HAP-1 (cell line): ENCODE measurements at regions not wholly inside any gene's neighbourhood (a gene's known extent, or its start where the extent isn't known, plus 50 kb on each side); places are given as distances from the start of the nearest gene placed in this dataset.
A peak's percentile ranks its signal among the peaks of the same experiment; 100 is the strongest.
"Not testable (repeated sequence)": the region's sequence is repeated elsewhere in the genome, so short reads cannot be mapped to it uniquely, and the experiment has no call there.

Experiments
- DNase-seq, 2 experiments: peaks; one replicate each; pipeline ENCODE4 v3.0.0-alpha.2; 2016 to 2020; ENCODE audit warnings: low spot score in 2 of 2
- H3K27me3 ChIP-seq: fragments of 250-450 bp; sonication (Bioruptor Pico); 2 replicates; pipeline ENCODE4 v1.5.1; 2020; ENCODE audit warnings: low read depth, mild to moderate bottlenecking, moderate library complexity
- H3K36me3 ChIP-seq: fragments of 250-450 bp; sonication (Bioruptor Pico); replicated peaks from 2 replicates; pipeline ENCODE4 v1.5.1; 2020; ENCODE audit warnings: mild to moderate bottlenecking
- H3K4me1 ChIP-seq: fragments of 250-450 bp; sonication (Bioruptor Pico); 2 replicates; pipeline ENCODE4 v1.5.1; 2020; ENCODE audit warnings: mild to moderate bottlenecking
- H3K4me3 ChIP-seq: fragments of 250-450 bp; sonication (Bioruptor Pico); 2 replicates; pipeline ENCODE4 v1.5.1; 2020; ENCODE audit warnings: mild to moderate bottlenecking, moderate library complexity
- H3K9me3 ChIP-seq: fragments of 250-450 bp; sonication (Bioruptor Pico); 2 replicates; pipeline ENCODE4 v1.5.1; 2020; ENCODE audit warnings: mild to moderate bottlenecking, moderate library complexity
- in situ Hi-C: fragments of 300-500 bp; cut with MboI; formaldehyde crosslinking; loops from 3 replicates; pipeline ENCODE4 v1.14.3; 2020; ENCODE audit warnings: low sequenced_read_pairs, inconsistent platforms, mixed read lengths

DNA sequence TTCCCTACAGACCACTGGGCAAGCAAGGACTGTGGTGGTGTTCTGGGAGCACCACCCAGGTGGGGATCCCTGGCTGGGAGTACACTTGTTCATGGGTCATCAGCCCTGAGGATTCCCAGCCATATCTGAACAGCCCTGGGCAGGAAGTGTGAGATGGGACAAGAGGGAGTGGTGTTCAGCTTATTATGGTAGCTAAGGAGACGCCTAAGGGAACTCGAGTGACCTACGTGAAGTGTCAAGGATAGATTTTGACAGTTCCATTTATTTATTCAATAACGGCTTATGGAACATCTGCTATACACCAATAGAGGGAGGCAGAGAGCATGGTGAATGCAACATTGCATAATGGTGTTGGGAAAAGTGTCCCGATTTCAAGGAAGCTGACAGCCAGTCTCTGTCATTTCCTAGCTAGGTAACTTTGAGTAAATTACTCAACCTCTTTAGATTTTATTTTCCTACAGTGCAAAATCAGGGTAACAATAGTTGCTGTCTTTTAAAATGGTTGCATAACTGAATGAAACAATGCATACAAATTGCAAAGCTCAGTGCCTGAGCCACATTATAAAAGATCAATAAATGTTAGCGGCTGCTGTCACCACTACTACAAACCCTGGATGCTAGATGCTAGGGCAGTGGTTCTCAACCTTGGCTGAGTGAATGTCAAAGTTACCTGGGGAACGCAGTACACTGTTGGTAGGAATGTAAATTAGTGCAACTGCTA lies 534.1 kb downstream of the GRIN2A start:
- no peak overlapping the region for H3K4me3 ChIP-seq
- H3K27me3 ChIP-seq: no peaks in the 10 kb centered on the region
- DNase-seq: peak; percentile 10 to 19
- in situ Hi-C loops: no loop called here
- H3K4me1 ChIP-seq: no peaks in the 10 kb centered on the region
- no peaks in the 10 kb centered on the region for H3K9me3 ChIP-seq
- no peaks in the 10 kb centered on the region for H3K36me3 ChIP-seq

DNA sequence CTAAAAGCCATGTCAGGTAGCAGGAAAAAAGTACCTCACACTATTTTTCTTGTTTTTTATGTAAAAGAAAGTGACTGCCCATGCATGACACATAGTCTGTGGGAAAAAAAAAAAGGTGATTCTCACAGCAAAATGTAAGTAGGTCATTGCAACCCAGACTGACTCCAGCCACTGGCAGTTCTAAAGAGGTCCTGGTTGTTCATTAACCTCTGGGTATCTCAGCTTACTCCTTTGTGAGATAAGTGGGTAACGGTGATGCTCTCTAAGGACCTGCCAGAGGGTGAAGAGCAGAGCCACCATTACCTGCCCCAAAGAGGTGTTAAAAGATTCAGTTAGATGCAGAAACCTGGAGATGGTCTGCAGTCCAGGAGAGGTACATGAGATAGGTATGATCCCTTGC lies 531.9 kb downstream of the GRIN2A start:
- in situ Hi-C loops: no loop called here
- Histone ChIP-seq H3K4me3 (no peak overlapping the region), H3K27me3 (no peaks in the 10 kb centered on the region), H3K36me3 (no peaks in the 10 kb centered on the region), H3K4me1 (no peaks in the 10 kb centered on the region), H3K9me3 (no peaks in the 10 kb centered on the region)
- no peak for DNase-seq

DNA sequence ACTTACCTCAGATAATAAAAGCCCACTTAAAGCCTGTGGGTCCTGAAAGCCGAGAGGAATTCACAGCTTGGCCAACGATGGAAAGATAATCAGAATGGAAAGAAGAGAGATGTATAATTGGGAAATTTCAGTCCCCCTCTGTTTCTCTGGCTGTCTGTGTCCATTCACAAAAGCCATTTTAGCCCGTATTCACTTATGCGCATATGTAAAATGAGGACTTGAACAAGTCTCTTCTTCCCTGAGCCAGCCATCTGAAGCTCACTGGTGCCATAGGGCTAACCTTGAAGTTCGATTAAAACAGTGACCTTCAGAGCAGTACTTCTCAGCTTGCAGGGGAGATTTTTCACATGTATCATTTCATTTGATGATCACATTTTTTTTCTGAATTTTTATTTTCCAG lies 527.2 kb downstream of the GRIN2A start:
- Histone ChIP-seq H3K4me1 (no peaks in the 10 kb centered on the region), H3K9me3 (no peaks in the 10 kb centered on the region), H3K36me3 (no peaks in the 10 kb centered on the region), H3K4me3 (no peak overlapping the region), H3K27me3 (no peaks in the 10 kb centered on the region)
- DNase-seq: no peak
- in situ Hi-C loops: no loop called here

DNA sequence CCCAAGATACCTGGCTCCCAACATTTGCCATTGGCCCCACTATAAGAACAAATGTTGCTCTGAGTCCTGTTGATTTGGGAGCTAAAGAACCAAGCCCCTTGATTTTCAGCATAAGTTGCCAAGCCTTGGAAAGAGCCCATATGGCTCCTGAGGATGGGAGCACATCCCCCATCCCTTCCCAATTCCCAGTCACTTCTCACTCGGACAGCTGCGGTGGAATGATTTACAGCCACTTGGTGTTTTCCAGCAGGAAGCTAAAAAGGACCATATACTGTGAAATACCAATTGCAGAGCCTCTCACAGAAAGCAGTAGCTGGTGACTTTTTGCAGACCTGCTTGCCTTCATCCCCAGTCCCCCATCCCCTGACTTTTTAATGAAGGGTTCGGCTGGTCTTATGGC lies 524.6 kb downstream of the GRIN2A start:
- Histone ChIP-seq H3K9me3 (no peaks in the 10 kb centered on the region), H3K4me3 (no peak overlapping the region), H3K36me3 (no peaks in the 10 kb centered on the region), H3K27me3 (no peaks in the 10 kb centered on the region), H3K4me1 (no peaks in the 10 kb centered on the region)
- in situ Hi-C loops: no loop called here
- no peak for DNase-seq

DNA sequence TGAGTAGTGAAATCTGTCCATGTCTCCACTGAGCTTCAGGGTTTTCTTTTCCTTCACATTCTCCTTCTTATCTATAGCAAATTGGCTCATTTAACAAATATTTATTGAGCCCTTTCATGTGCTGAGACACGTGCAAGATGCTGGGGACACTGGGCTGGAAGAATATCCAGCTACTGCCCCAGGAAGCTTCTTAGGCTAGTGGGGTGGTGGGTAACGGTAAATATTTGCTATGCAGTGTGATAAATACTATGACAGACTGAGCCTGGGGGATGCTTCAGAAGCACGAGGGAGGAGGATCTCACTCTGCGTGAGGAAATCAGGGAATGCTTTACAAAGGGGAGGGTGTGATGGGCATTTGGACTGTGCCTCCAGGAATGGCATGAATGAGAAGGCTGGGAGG lies 524.1 kb downstream of the GRIN2A start:
- H3K27me3 ChIP-seq: no peaks in the 10 kb centered on the region
- DNase-seq: no peak
- H3K4me1 ChIP-seq: no peaks in the 10 kb centered on the region
- H3K9me3 ChIP-seq: no peaks in the 10 kb centered on the region
- in situ Hi-C loops: no loop called here
- no peak overlapping the region for H3K4me3 ChIP-seq
- no peaks in the 10 kb centered on the region for H3K36me3 ChIP-seq

DNA sequence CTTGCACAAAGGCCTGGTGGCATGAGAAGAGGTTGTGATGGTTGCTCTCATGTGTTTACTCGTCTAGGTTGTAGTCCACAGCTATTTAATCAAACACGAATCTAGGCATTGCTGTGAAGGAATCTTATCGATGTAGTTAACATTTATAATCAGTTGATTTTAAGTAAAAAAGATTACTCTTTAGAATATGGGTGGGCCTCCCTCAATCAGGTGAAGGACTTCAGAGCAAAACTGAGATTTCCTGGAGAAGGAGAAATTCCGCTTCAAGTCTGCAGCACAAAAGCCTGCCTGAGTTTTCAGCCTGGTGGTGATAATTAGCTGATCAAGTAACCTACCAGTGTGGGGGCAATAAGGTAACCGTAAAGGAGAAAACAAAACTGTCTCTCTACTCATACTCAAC lies 523.6 kb downstream of the GRIN2A start:
- no peak for DNase-seq
- Histone ChIP-seq H3K9me3 (no peaks in the 10 kb centered on the region), H3K4me3 (no peak overlapping the region), H3K27me3 (no peaks in the 10 kb centered on the region), H3K36me3 (no peaks in the 10 kb centered on the region), H3K4me1 (no peaks in the 10 kb centered on the region)
- in situ Hi-C loops: no loop called here

DNA sequence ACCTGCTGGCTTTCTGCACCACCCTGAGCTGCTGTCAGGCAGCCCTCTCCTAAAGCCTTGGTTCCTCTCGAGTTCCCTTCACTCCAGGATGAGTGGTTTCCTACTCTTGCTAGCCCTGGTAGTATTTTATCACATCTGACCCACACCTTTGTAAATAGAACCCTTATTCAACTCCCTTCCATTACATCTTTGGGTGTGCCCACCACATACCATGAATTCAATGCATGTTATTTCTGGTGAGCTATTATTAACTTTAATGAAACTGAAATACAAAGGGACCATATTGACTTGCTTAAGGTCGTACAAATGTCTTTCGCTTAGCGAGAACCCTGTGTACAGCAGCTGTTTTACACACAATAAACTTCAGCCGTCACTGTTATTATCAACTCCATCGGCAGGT lies 521.3 kb downstream of the GRIN2A start:
- H3K27me3 ChIP-seq: no peaks in the 10 kb centered on the region
- H3K36me3 ChIP-seq: no peaks in the 10 kb centered on the region
- DNase-seq: no peak
- H3K4me1 ChIP-seq: no peaks in the 10 kb centered on the region
- in situ Hi-C loops: no loop called here
- no peak overlapping the region for H3K4me3 ChIP-seq
- H3K9me3 ChIP-seq: no peaks in the 10 kb centered on the region

DNA sequence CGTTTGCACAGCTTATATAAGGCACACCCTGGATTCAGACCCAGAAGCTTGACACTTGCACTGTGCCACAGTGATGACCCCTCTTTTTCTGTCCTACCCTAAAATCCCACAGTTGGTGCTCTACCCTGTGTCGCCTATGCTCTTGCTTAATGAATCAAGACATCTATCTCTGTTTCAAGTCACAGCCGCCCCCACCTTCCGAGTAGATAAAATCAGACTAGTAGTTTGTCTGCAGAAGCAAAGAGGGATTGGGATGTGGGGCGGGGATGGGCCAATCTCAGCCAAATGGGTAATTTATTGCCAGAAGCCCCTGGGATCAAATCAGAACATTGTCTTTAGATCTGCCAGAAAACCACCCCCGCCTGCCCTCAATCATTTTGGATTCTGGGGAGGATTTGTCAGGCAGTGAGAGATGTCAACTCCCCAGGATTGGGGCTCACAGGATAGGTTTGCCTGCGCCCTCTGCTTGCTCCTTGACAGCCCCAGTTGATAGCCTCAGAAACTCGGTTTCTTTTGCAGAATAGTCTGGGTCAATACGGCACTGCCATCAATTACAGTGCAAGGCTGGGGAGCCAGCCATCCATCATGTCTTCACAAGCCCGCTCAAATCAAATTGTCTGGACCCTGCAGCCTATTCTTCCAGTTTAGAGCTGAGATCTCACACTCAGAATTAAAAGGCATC lies 520.8 kb downstream of the GRIN2A start:
- Histone ChIP-seq H3K4me1 (no peaks in the 10 kb centered on the region), H3K27me3 (no peaks in the 10 kb centered on the region), H3K4me3 (no peak overlapping the region), H3K36me3 (no peaks in the 10 kb centered on the region), H3K9me3 (no peaks in the 10 kb centered on the region)
- no peak for DNase-seq
- in situ Hi-C loops: no loop called here

DNA sequence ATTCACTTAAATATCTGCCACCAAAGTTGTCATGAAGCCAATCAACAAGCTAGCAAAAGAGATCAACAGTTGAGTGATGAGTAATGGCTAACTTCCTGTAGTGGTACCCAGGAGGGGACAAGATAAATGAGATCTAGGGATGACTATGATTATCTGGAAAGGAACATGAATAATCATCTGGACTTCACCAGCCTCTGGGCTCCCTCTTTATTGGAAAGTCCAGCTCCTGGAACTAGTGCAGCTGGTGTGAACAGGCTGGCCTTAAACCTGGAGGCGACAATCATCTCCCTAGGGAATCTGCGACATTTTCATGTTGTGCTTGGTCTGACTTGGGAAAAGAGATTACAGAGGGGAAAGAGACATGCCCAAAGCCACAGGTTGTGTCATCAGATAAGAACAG lies 518.6 kb downstream of the GRIN2A start:
- no peak for DNase-seq
- Histone ChIP-seq H3K4me1 (no peaks in the 10 kb centered on the region), H3K4me3 (no peak overlapping the region), H3K9me3 (no peaks in the 10 kb centered on the region), H3K36me3 (no peaks in the 10 kb centered on the region), H3K27me3 (no peaks in the 10 kb centered on the region)
- in situ Hi-C loops: no loop called here

DNA sequence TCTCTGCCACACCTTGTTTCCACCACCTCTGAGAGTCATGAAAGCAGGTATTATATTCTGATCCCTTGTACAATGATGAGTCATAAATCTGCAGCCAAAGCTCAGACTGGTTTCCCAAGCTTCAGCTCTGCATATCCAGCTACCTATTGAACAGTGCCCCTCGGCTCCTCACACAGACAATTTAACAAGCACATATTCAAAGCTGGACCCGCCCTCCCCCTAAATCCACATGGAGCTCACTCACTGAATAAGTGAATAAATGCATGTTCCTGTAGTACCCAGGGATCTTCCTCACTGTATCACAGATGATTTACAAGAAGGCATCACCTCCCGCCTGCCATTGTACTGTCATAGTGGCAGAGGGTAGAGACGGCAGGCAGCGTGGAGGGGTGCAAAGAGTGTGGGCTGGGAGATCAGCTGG lies 516.4 kb downstream of the GRIN2A start:
- Histone ChIP-seq H3K9me3 (no peaks in the 10 kb centered on the region), H3K4me1 (no peaks in the 10 kb centered on the region), H3K27me3 (no peaks in the 10 kb centered on the region), H3K36me3 (no peaks in the 10 kb centered on the region), H3K4me3 (no peak overlapping the region)
- DNase-seq: no peak
- in situ Hi-C loops: no loop called here

DNA sequence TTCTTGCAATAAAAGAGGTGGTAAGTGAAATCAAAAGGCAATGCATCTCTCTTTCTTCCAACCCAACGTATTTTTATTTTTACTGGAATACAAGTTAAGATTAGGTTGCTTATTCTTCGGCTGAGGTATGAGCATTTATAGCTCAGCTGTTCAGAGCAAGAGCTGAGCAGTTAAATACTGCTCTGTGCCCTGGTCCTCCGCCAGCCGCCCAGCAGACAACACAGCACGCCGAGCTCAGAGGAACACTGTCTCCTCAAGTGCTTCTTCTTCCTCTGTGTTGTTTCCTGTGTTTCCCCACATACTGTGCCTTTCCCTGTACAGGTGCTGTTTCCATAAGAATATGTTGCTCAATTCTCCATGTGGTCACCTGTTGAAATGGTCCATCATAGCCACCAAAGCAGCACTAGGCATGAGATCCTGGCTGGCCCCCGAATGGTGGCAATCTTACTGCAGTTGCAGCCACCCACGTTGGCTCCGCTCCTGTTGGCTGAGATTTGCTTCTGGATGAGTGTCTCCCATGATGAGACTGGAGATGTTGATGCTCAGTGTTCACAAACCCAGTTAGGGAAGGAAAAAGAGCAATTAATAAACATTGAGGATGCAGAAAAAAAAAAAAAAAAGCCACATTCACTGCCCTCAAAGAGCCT lies 515.3 kb downstream of the GRIN2A start:
- Histone ChIP-seq H3K27me3 (no peaks in the 10 kb centered on the region), H3K4me3 (no peak overlapping the region), H3K36me3 (no peaks in the 10 kb centered on the region), H3K4me1 (no peaks in the 10 kb centered on the region), H3K9me3 (no peaks in the 10 kb centered on the region)
- no peak for DNase-seq
- in situ Hi-C loops: no loop called here

DNA sequence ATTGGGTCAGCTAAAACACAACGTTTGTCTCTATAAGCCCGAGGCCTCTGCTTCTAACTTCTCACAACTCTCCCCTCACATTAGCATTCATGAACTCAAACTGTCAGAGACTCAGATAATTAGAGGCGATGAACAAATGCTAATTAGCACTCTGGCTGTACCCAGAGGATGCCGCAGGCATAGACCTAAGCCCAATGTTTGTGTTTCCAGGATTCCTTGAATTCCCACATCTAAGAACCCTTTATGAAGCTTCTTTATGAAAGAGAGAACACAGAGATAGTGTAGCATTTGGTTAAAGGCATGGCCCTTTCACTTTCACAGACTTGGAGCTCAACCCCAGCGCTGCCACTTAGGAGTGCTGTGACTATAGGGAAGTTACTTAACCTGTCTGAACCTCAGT lies 512.2 kb downstream of the GRIN2A start:
- H3K36me3 ChIP-seq: no peaks in the 10 kb centered on the region
- no peak for DNase-seq
- no peak overlapping the region for H3K4me3 ChIP-seq
- no peaks in the 10 kb centered on the region for H3K27me3 ChIP-seq
- no peaks in the 10 kb centered on the region for H3K9me3 ChIP-seq
- in situ Hi-C loops: no loop called here
- no peaks in the 10 kb centered on the region for H3K4me1 ChIP-seq

DNA sequence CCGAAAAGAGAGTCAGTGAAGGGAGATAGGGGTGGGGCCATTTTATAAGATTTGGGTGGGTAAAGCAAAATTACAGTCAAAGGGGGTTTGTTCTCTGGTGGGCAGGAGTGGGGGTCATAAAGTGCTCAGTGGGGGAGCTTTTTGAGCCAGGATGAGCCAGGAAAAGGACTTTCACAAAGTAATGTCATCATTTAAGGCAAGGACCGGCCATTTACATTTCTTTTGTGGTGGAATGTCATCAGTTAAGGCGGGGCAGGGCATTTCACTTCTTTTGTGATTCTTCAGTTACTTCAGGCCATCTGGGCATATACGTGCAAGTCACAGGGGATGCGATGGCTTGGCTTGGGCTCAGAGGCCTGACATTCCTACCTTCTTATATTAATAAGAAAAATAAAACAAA lies 511.6 kb downstream of the GRIN2A start:
- DNase-seq: not testable (repeated sequence)

DNA sequence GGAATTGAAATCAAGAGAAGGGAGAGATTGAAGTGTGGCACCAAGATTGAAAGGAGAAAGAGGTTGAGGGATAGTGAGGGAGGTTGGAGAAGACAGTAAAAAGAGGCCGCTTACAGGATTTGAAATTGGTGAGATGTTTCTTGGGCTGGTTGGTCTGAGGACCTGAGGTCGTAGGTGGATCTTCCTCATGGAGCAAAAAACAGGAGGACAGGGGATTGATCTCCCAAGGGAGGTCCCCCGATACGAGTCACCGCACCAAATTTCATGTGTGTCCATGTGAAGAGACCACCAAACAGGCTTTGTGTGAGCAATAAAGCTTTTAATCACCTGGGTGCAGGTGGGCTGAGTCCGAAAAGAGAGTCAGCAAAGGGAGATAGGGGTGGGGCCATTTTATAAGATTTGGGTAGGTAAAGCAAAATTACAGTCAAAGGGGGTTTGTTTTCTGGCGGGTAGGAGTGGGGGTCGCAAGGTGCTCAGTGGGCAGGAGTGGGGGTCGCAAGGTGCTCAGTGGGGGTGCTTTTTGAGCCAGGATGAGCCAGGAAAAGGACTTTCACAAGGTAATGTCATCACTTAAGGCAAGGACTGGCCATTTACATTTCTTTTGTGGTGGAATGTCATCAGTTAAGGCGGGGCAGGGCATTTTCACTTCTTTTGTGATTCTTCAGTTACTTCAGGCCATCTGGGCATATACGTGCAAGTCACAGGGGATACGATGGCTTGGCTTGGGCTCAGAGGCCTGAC lies 505.5 kb downstream of the GRIN2A start:
- in situ Hi-C loops, H3K36me3 ChIP-seq, DNase-seq, H3K4me3 ChIP-seq, H3K4me1 ChIP-seq, H3K9me3 ChIP-seq, H3K27me3 ChIP-seq: not testable (repeated sequence)

More for the DNA sequence above, 511.6 kb downstream of the GRIN2A start:
- H3K36me3 ChIP-seq, H3K9me3 ChIP-seq, H3K27me3 ChIP-seq, H3K4me3 ChIP-seq, H3K4me1 ChIP-seq, in situ Hi-C loops: not testable (repeated sequence)
